IMR-90 (cell line): ENCODE measurements at regions not wholly inside any gene's neighbourhood (a gene's known extent, or its start where the extent isn't known, plus 50 kb on each side); places are given as distances from the start of the nearest gene placed in this dataset.

ENCODE experiments used
- ATAC-seq: fragments of 200-7000 bp; cut with Tn5 transposase; 2 replicates; pipeline ENCODE4 v1.9.1; 2020; ENCODE audit warnings: low read depth, mild to moderate bottlenecking, moderate library complexity
- BruUV-seq: library from RNA; stranded (reverse); fragments of 400-500 nt; replicated peaks from 2 replicates; lab custom pipeline; 2021; lab: Mats Ljungman, UMichigan
- CTCF ChIA-PET: fragments of 300-600 bp; formaldehyde crosslinking; extraction: SDS; loops from one replicate; lab custom pipeline; 2021; ENCODE audit warnings: antibody characterized with exemption; lab: Yijun Ruan, JAX
- POLR2A ChIA-PET: fragments of 300-600 bp; sonication (Branson Sonifier 250); formaldehyde crosslinking; loops from one replicate; lab custom pipeline; 2022; ENCODE audit warnings: antibody characterized with exemption; ENCODE audit not compliant: unreplicated experiment; lab: Charles Lee
- DNase-seq: peaks from one replicate; pipeline ENCODE4 v3.0.0; 2013
- H2AFZ ChIP-seq: replicated peaks from 2 replicates; pipeline ENCODE3; 2013; ENCODE audit warnings: low read length, mild to moderate bottlenecking; ENCODE audit not compliant: poor library complexity
- H2AK5ac ChIP-seq: 2 replicates; pipeline ENCODE4 v1.6.1; 2013; ENCODE audit warnings: low read depth, low read length, inconsistent platforms
- H2AK9ac ChIP-seq: replicated peaks from 2 replicates; pipeline ENCODE3; 2013; ENCODE audit warnings: mild to moderate bottlenecking, low read depth, low read length, moderate library complexity; ENCODE audit not compliant: poor library complexity
- H2BK120ac ChIP-seq: 2 replicates; pipeline ENCODE4 v1.6.1; 2013; ENCODE audit warnings: low read depth, low read length, inconsistent platforms
- H2BK15ac ChIP-seq: 3 replicates; pipeline ENCODE4 v1.6.1; 2013; ENCODE audit warnings: low read depth, low read length, inconsistent platforms
- H2BK20ac ChIP-seq: 2 replicates; pipeline ENCODE4 v1.6.1; 2013; ENCODE audit warnings: low read depth, mild to moderate bottlenecking, inconsistent platforms, low read length, moderate library complexity
- H2BK5ac ChIP-seq: 2 replicates; pipeline ENCODE4 v1.6.1; 2013; ENCODE audit warnings: mild to moderate bottlenecking, low read depth, low read length, inconsistent platforms; ENCODE audit not compliant: poor library complexity, severe bottlenecking
- H3K14ac ChIP-seq: replicated peaks from 2 replicates; pipeline ENCODE4 v1.6.1; 2013; ENCODE audit warnings: low read depth, low read length, inconsistent platforms
- H3K18ac ChIP-seq: 2 replicates; pipeline ENCODE4 v1.6.1; 2013; ENCODE audit warnings: low read depth, low read length, control low read depth
- H3K23ac ChIP-seq: 2 replicates; pipeline ENCODE4 v1.6.1; 2013; ENCODE audit warnings: low read depth, low read length, inconsistent platforms
- H3K27ac ChIP-seq: 2 replicates; pipeline ENCODE4 v1.5.1; 2013; ENCODE audit warnings: mild to moderate bottlenecking, control low read depth, low read length; ENCODE audit not compliant: insufficient read depth
- H3K27me3 ChIP-seq: 2 replicates; pipeline ENCODE4 v1.6.1; 2013; ENCODE audit warnings: low read length; ENCODE audit not compliant: control insufficient read depth, insufficient read depth
- H3K36me3 ChIP-seq: 2 replicates; pipeline ENCODE4 v1.6.1; 2013; ENCODE audit warnings: low read length, mixed read lengths; ENCODE audit not compliant: control insufficient read depth, insufficient read depth
- H3K4ac ChIP-seq: 2 replicates; pipeline ENCODE4 v1.6.1; 2013; ENCODE audit warnings: low read depth, low read length, inconsistent platforms
- H3K4me1 ChIP-seq: 2 replicates; pipeline ENCODE4 v1.6.1; 2013; ENCODE audit warnings: low read length, mixed read lengths; ENCODE audit not compliant: control insufficient read depth, insufficient read depth
- H3K4me2 ChIP-seq: 2 replicates; pipeline ENCODE4 v1.6.1; 2013; ENCODE audit warnings: low read depth, mild to moderate bottlenecking, control low read depth, low read length, moderate library complexity
- H3K4me3 ChIP-seq: 2 replicates; pipeline ENCODE4 v1.5.1; 2013; ENCODE audit warnings: low read depth, mild to moderate bottlenecking, control low read depth, low read length, moderate library complexity; ENCODE audit not compliant: insufficient read depth
- H3K56ac ChIP-seq: 2 replicates; pipeline ENCODE4 v1.6.1; 2013; ENCODE audit warnings: low read length, inconsistent platforms; ENCODE audit not compliant: insufficient read depth; ENCODE audit errors: extremely low read depth
- H3K79me1 ChIP-seq, 2 experiments: 2 replicates each; pipeline ENCODE4 v1.6.1; 2013; ENCODE audit warnings: low read length in 2 of 2, inconsistent platforms in 1 of 2, low read depth in 1 of 2
- H3K9ac ChIP-seq: 2 replicates; pipeline ENCODE4 v1.6.1; 2013; ENCODE audit warnings: low read depth, low read length, control low read depth
- H3K9me1 ChIP-seq: 2 replicates; pipeline ENCODE4 v1.6.1; 2013; ENCODE audit warnings: low read length, inconsistent platforms; ENCODE audit not compliant: insufficient read depth
- H3K9me3 ChIP-seq: 2 replicates; pipeline ENCODE4 v1.6.1; 2013; ENCODE audit warnings: low read length; ENCODE audit not compliant: control insufficient read depth, insufficient read depth
- H4K20me1 ChIP-seq: 2 replicates; pipeline ENCODE4 v1.6.1; 2013; ENCODE audit warnings: low read length, inconsistent platforms; ENCODE audit not compliant: insufficient read depth
- H4K5ac ChIP-seq: 2 replicates; pipeline ENCODE4 v1.6.1; 2013; ENCODE audit warnings: mild to moderate bottlenecking, low read depth, low read length, control low read depth
- H4K8ac ChIP-seq, 2 experiments: 2 replicates each; pipeline ENCODE4 v1.6.1; 2013; ENCODE audit warnings: low read depth in 2 of 2, low read length in 2 of 2, control low read depth in 1 of 2, inconsistent platforms in 1 of 2
- H4K91ac ChIP-seq: 2 replicates; pipeline ENCODE4 v1.6.1; 2013; ENCODE audit warnings: low read depth, low read length, inconsistent platforms; ENCODE audit not compliant: insufficient read depth
- MAZ ChIP-seq: IDR thresholded peaks from 2 replicates; pipeline ENCODE4 v1.6.1; 2012; ENCODE audit warnings: low read depth, mild to moderate bottlenecking, low read length, improper control_type of control experiment, moderate library complexity, borderline replicate concordance
- SMC3 ChIP-seq: fragments of 150-350 bp; IDR thresholded peaks from 2 replicates; pipeline ENCODE4 v1.6.1; 2016; ENCODE audit warnings: low read depth, mild to moderate bottlenecking, antibody characterized with exemption, low read length, moderate library complexity
- USF2 ChIP-seq: fragments of 150-350 bp; IDR thresholded peaks from 2 replicates; pipeline ENCODE4 v1.6.1; 2017; ENCODE audit warnings: mild to moderate bottlenecking, antibody characterized with exemption, low read length, low read depth
- WGBS, 2 experiments: methylation state at CpG; one replicate each; pipeline versions ENCODE4 v1.1.5 to v1.1.7; 2013; ENCODE audit warnings: missing lambda C conversion rate in 2 of 2; ENCODE audit not compliant: insufficient read length in 1 of 2; ENCODE audit errors: extremely low coverage in 2 of 2; 5-methylcytosine and 5-hydroxymethylcytosine counted together
- dilution Hi-C: fragments of 300-500 bp; cut with HindIII; formaldehyde crosslinking; loops from one replicate; pipeline ENCODE4 v1.14.3; 2018; ENCODE audit warnings: low sequenced_read_pairs; ENCODE audit not compliant: unreplicated experiment
- in situ Hi-C: fragments of 300-500 bp; cut with MboI; formaldehyde crosslinking; loops from 3 replicates; pipeline ENCODE4 v1.14.3; 2019; ENCODE audit warnings: low sequenced_read_pairs, inconsistent platforms, mixed read lengths
- intact Hi-C: fragments of 100-400 bp; cut with micrococcal nuclease; formaldehyde crosslinking; loops from 2 replicates; pipeline ENCODE4 v1.10.0; 2022

- no peak overlapping the region for H3K4me2 ChIP-seq
- H2AK9ac ChIP-seq = no peak overlapping the region
- no peak overlapping the region for H2AFZ ChIP-seq
- TF ChIP-seq MAZ = no peak
- TF ChIP-seq SMC3 = no peak
- no peak for TF ChIP-seq USF2
- H3K23ac ChIP-seq = no peak overlapping the region
- H3K9me1 ChIP-seq = no peaks in the 10 kb centered on the region
- WGBS, 2 experiments = 75% methylated on average over 1 of the region's 3 CpGs; no CpG with 5 or more reads in 1 of the 2 experiments
- H4K91ac ChIP-seq = no peak overlapping the region
- no peak overlapping the region for H3K56ac ChIP-seq
- H4K5ac ChIP-seq = no peak overlapping the region
- no peak overlapping the region for H2BK120ac ChIP-seq
- no peak overlapping the region for H3K4ac ChIP-seq
- H2AK5ac ChIP-seq = no peak overlapping the region
- H4K20me1 ChIP-seq = no peaks in the 10 kb centered on the region
- no peaks in the 10 kb centered on the region for H3K36me3 ChIP-seq
- no peak overlapping the region for H2BK15ac ChIP-seq
- H3K14ac ChIP-seq = no peak overlapping the region
- no peaks in the 10 kb centered on the region for H3K79me1 ChIP-seq
- no peak overlapping the region for H4K8ac ChIP-seq
- ChIA-PET POLR2A (no interaction called here), CTCF (no interaction called here)
- no peak overlapping the region for H3K27ac ChIP-seq
- peaks cover 40% of the 10 kb centered on the region for H3K27me3 ChIP-seq
- no peak overlapping the region for H3K9ac ChIP-seq
- no peaks in the 10 kb centered on the region for H3K4me1 ChIP-seq
- no peak overlapping the region for H3K4me3 ChIP-seq
- no peak overlapping the region for H3K18ac ChIP-seq
- in situ Hi-C loops = no loop called here
- DNase-seq (no peak), ATAC-seq (no peak)
- H2BK20ac ChIP-seq = no peak overlapping the region
- dilution Hi-C loops = no loop called here
- H2BK5ac ChIP-seq = no peak overlapping the region
- peaks cover 2% of the 10 kb centered on the region; the same call in 1 of the 2 replicates for H3K9me3 ChIP-seq
- intact Hi-C loops = no loop called here
- no TSS peak for BruUV-seq
Observed at GRCh38 chr6:44514576-44515193, 127.2 kb downstream of the CDC5L start.
